ENCODE measurements at regions not wholly inside any gene's neighbourhood (a gene's known extent, or its start where the extent isn't known, plus 50 kb on each side); places are given as distances from the start of the nearest gene placed in this dataset.

DNA sequence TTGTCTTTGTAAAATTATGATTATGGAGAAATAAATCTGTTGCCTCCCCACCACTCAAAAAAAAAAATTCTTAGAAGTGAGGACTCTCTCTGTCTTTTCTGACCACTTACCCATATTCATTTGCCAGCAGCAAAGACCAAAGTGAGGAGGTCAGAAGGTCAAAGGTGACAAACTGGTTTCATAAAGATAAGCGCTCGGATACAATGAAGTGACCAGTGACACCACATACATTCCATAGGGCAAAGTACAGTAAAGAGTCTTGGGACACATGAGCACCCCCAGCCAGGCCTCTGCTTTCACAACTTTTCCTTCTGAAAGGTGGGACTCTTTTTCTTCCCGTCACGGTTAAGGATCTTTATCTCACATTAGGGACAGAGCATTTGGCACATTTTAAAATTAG, 75.9 kb upstream of the TCF4 start:
- Histone ChIP-seq H3K9me2 (ENCODE audit: low read depth, low read length) (no peaks in the 10 kb centered on the region), H3K4me1 (ENCODE audit: insufficient read depth, low read length, severe bottlenecking) (no peaks in the 10 kb centered on the region), H3F3A (ENCODE audit: insufficient read depth, low read length) (no peaks in the 10 kb centered on the region), H3K9me3 (ENCODE audit: low read length) (no peaks in the 10 kb centered on the region), H3K4me2 (ENCODE audit: low read length) (no peak overlapping the region), H2AFZ (ENCODE audit: low read length) (no peak overlapping the region), H3K9ac (ENCODE audit: low read length) (no peak overlapping the region), H3K36me3 (ENCODE audit: insufficient read depth, low read length) (no peaks in the 10 kb centered on the region), H3K27ac (ENCODE audit: low read depth, low read length, poor library complexity, severe bottlenecking) (no peak overlapping the region), H3K4me3 (ENCODE audit: low read depth, low read length, poor library complexity, severe bottlenecking) (no peak overlapping the region), H4K20me1 (ENCODE audit: insufficient read depth, low read length) (no peaks in the 10 kb centered on the region), H3K79me2 (ENCODE audit: insufficient read depth, low read length) (no peaks in the 10 kb centered on the region), H3K27me3 (ENCODE audit: insufficient read depth, low read length) (peaks cover 8% of the 10 kb centered on the region; the same call in 1 of the 2 replicates)
- no peak for TF ChIP-seq EZH2 (IDR thresholded peaks at IDR 0.05; ENCODE audit: borderline replicate concordance, low read length)
- TF ChIP-seq, protein P1, sequence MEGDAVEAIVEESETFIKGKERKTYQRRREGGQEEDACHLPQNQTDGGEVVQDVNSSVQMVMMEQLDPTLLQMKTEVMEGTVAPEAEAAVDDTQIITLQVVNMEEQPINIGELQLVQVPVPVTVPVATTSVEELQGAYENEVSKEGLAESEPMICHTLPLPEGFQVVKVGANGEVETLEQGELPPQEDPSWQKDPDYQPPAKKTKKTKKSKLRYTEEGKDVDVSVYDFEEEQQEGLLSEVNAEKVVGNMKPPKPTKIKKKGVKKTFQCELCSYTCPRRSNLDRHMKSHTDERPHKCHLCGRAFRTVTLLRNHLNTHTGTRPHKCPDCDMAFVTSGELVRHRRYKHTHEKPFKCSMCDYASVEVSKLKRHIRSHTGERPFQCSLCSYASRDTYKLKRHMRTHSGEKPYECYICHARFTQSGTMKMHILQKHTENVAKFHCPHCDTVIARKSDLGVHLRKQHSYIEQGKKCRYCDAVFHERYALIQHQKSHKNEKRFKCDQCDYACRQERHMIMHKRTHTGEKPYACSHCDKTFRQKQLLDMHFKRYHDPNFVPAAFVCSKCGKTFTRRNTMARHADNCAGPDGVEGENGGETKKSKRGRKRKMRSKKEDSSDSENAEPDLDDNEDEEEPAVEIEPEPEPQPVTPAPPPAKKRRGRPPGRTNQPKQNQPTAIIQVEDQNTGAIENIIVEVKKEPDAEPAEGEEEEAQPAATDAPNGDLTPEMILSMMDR (IDR thresholded peaks at IDR 0.05; ENCODE audit: low read length) = no peak

DNA sequence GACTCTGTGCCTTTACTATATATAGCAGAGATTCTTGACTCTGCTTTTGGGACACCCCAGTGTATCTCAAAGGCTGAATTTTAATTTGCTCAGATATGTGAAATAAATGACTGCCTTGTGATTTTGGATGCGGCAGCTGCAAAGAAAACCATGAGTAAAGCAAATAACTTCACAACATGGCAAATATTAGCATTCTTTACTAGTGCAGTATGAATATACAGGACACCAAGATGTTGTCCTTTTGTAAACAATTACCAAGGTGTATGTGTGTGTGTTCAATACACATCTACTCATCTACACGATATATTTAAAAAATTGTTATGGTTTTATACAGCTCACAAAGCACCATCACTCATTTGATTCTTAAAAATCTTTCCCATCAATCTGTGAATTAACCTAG, 70.6 kb upstream of the TCF4 start:
- H3K27ac ChIP-seq (ENCODE audit: low read depth, low read length, poor library complexity, severe bottlenecking) = no peak overlapping the region
- no peaks in the 10 kb centered on the region for H4K20me1 ChIP-seq (ENCODE audit: insufficient read depth, low read length)
- H3F3A ChIP-seq (ENCODE audit: insufficient read depth, low read length) = no peaks in the 10 kb centered on the region
- H3K4me3 ChIP-seq (ENCODE audit: low read depth, low read length, poor library complexity, severe bottlenecking) = no peak overlapping the region
- H3K27me3 ChIP-seq (ENCODE audit: insufficient read depth, low read length) = peaks cover 8% of the 10 kb centered on the region; the same call in 1 of the 2 replicates
- TF ChIP-seq EZH2 (IDR thresholded peaks at IDR 0.05; ENCODE audit: borderline replicate concordance, low read length) = no peak
- TF ChIP-seq, protein P1 (IDR thresholded peaks at IDR 0.05; ENCODE audit: low read length) = no peak
- H3K9me2 ChIP-seq (ENCODE audit: low read depth, low read length) = no peaks in the 10 kb centered on the region
- H3K36me3 ChIP-seq (ENCODE audit: insufficient read depth, low read length) = no peaks in the 10 kb centered on the region
- no peaks in the 10 kb centered on the region for H3K79me2 ChIP-seq (ENCODE audit: insufficient read depth, low read length)
- no peaks in the 10 kb centered on the region for H3K4me1 ChIP-seq (ENCODE audit: insufficient read depth, low read length, severe bottlenecking)
- H3K9me3 ChIP-seq (ENCODE audit: low read length) = no peaks in the 10 kb centered on the region
- no peak overlapping the region for H2AFZ ChIP-seq (ENCODE audit: low read length)
- no peak overlapping the region for H3K9ac ChIP-seq (ENCODE audit: low read length)
- no peak overlapping the region for H3K4me2 ChIP-seq (ENCODE audit: low read length)

DNA sequence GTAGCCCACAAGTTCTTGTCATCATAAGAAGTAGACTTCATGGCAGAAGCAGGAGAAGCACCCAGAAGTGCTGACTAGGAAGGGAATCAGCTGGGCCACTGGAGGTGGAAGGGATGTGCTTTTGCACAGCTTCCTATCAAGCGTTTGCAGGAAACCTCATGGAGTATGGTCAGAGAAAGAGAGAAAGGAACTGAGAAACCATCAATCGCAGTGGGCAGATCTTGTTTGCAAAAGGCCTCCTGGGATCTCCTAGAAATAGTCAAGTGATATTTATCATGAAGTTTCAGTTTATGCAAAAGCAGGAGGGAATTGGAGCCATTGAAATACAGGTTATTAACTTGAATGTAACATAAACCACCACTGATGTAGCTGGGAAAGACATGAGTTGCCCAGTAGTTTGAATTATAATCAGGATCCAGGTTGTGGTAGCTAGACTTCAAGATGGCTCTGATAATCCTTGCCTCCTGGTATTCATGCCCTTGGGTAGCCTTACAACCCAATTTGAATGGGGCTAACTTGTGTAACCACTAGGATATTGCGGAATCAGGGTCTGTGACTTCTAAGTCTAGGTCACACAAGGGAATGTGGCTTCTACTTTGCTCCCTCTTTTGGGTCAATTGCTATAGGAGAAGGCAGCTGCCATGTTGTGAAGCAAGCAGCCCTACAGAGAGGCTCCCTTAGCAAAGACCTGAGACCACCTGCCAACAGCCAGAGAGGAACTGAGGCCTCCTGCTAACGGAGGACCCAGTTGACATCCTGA, 69.8 kb upstream of the TCF4 start:
- Histone ChIP-seq H3K36me3 (ENCODE audit: insufficient read depth, low read length) (no peaks in the 10 kb centered on the region), H2AFZ (ENCODE audit: low read length) (no peak overlapping the region), H4K20me1 (ENCODE audit: insufficient read depth, low read length) (no peaks in the 10 kb centered on the region), H3K27me3 (ENCODE audit: insufficient read depth, low read length) (peaks cover 8% of the 10 kb centered on the region; the same call in 1 of the 2 replicates), H3F3A (ENCODE audit: insufficient read depth, low read length) (no peaks in the 10 kb centered on the region), H3K9me2 (ENCODE audit: low read depth, low read length) (no peaks in the 10 kb centered on the region), H3K4me3 (ENCODE audit: low read depth, low read length, poor library complexity, severe bottlenecking) (no peak overlapping the region), H3K9ac (ENCODE audit: low read length) (no peak overlapping the region), H3K4me1 (ENCODE audit: insufficient read depth, low read length, severe bottlenecking) (no peaks in the 10 kb centered on the region), H3K9me3 (ENCODE audit: low read length) (no peaks in the 10 kb centered on the region), H3K4me2 (ENCODE audit: low read length) (no peak overlapping the region), H3K79me2 (ENCODE audit: insufficient read depth, low read length) (no peaks in the 10 kb centered on the region), H3K27ac (ENCODE audit: low read depth, low read length, poor library complexity, severe bottlenecking) (no peak overlapping the region)
- TF ChIP-seq EZH2 (IDR thresholded peaks at IDR 0.05; ENCODE audit: borderline replicate concordance, low read length) = no peak
- TF ChIP-seq, protein P1 (IDR thresholded peaks at IDR 0.05; ENCODE audit: low read length) = no peak

Measured in OCI-LY1 (cell line).